H1 (cell line): ENCODE measurements at regions not wholly inside any gene's neighbourhood (a gene's known extent, or its start where the extent isn't known, plus 50 kb on each side); places are given as distances from the start of the nearest gene placed in this dataset.

Experiments
- CTCF ChIA-PET: fragments of 300-600 bp; sonication (Branson Sonifier 250); formaldehyde crosslinking; loops from one replicate; lab custom pipeline; 2021; ENCODE audit not compliant: partially characterized antibody; lab: Charles Lee
- POLR2A ChIA-PET: fragments of 300-600 bp; sonication (Branson Sonifier 250); formaldehyde crosslinking; loops from one replicate; lab custom pipeline; 2021; ENCODE audit warnings: inconsistent platforms; ENCODE audit not compliant: partially characterized antibody; lab: Charles Lee
- DNase-seq, 2 experiments: peaks; one replicate each; pipeline versions ENCODE4 v3.0.0 to v3.0.0-alpha.2; 2010 to 2022; ENCODE audit warnings: low spot score in 2 of 2, low read depth in 1 of 2, mixed read lengths in 1 of 2
- FAIRE-seq: peaks from 2 replicates; lab custom pipeline; 2011; peaks lifted over from hg19 to GRCh38; lab: Jason Lieb, UNC
- H2AFZ ChIP-seq: 2 replicates; pipeline ENCODE4 v1.8.1; 2012; ENCODE audit warnings: low read length, inconsistent platforms
- H2AK5ac ChIP-seq: 2 replicates; pipeline ENCODE4 v1.6.1; 2013; ENCODE audit warnings: low read depth, low read length
- H2BK120ac ChIP-seq: replicated peaks from 2 replicates; pipeline ENCODE3; 2013; ENCODE audit warnings: low read depth, low read length, inconsistent platforms
- H2BK12ac ChIP-seq: 2 replicates; pipeline ENCODE4 v1.6.1; 2013; ENCODE audit warnings: low read depth, low read length
- H2BK15ac ChIP-seq: 2 replicates; pipeline ENCODE4 v1.6.1; 2013; ENCODE audit warnings: low read length
- H2BK20ac ChIP-seq: 2 replicates; pipeline ENCODE4 v1.6.1; 2013; ENCODE audit warnings: low read length
- H2BK5ac ChIP-seq: 2 replicates; pipeline ENCODE4 v1.6.1; 2013; ENCODE audit warnings: low read depth, low read length
- H3K14ac ChIP-seq: 2 replicates; pipeline ENCODE4 v1.6.1; 2013; ENCODE audit warnings: inconsistent platforms; ENCODE audit not compliant: insufficient read length
- H3K18ac ChIP-seq: 2 replicates; pipeline ENCODE4 v1.6.1; 2013; ENCODE audit warnings: low read length; ENCODE audit errors: extremely low read depth
- H3K23ac ChIP-seq: 2 replicates; pipeline ENCODE4 v1.6.1; 2013; ENCODE audit warnings: inconsistent platforms; ENCODE audit not compliant: insufficient read length
- H3K23me2 ChIP-seq: 2 replicates; pipeline ENCODE4 v1.6.1; 2013; ENCODE audit warnings: low read depth, low read length
- H3K27ac ChIP-seq: 2 replicates; pipeline ENCODE4 v1.6.1; 2011; ENCODE audit warnings: low read depth, low read length, inconsistent platforms
- H3K27me3 ChIP-seq, 4 experiments: replicated peaks in 1 of 4; 1 replicate in 1 of 4; 2 replicates in 3 of 4; pipeline versions ENCODE4 v1.6.1 to v1.8.1; 2011 to 2013; ENCODE audit warnings: low read length in 3 of 4, mild to moderate bottlenecking in 3 of 4, inconsistent platforms in 2 of 4, mixed read lengths in 2 of 4, moderate library complexity in 1 of 4; ENCODE audit not compliant: control insufficient read depth in 3 of 4, insufficient read depth in 3 of 4; ENCODE audit errors: extremely low read depth in 1 of 4
- H3K36me3 ChIP-seq, 4 experiments: 2 replicates each; pipeline versions ENCODE4 v1.6.1 to v1.8.1; 2011 to 2013; ENCODE audit warnings: mild to moderate bottlenecking in 4 of 4, low read length in 3 of 4, moderate library complexity in 2 of 4, control low read depth in 1 of 4, inconsistent platforms in 1 of 4; ENCODE audit not compliant: insufficient read depth in 4 of 4, control insufficient read depth in 2 of 4
- H3K4ac ChIP-seq: replicated peaks from 2 replicates; pipeline ENCODE3; 2013; ENCODE audit warnings: low read length, low read depth, mixed read lengths, inconsistent platforms; ENCODE audit not compliant: insufficient read length
- H3K4me1 ChIP-seq, 4 experiments: replicated peaks in 1 of 4; 1 replicate in 1 of 4; 2 replicates in 3 of 4; pipeline versions ENCODE4 v1.6.1 to v1.8.1; 2011 to 2013; ENCODE audit warnings: low read length in 3 of 4, inconsistent platforms in 2 of 4, mixed read lengths in 1 of 4; ENCODE audit not compliant: insufficient read depth in 4 of 4, control insufficient read depth in 3 of 4
- H3K4me2 ChIP-seq, 2 experiments: 2 replicates each; pipeline versions ENCODE4 v1.6.1 to v1.8.1; 2011 to 2013; ENCODE audit warnings: low read depth in 2 of 2, low read length in 2 of 2, control low read depth in 1 of 2, inconsistent platforms in 1 of 2, mild to moderate bottlenecking in 1 of 2; ENCODE audit not compliant: insufficient read depth in 1 of 2
- H3K4me3 ChIP-seq, 4 experiments: fragments of 200-600, 300-600 bp in 1 of 4; sonication (generic), shearing (Covaris generic), sonication (Bioruptor Twin) in 1 of 4; 2 replicates each; pipeline versions ENCODE4 v1.5.1 to v1.8.1; 2011 to 2016; ENCODE audit warnings: low read length in 4 of 4, low read depth in 3 of 4, control low read depth in 2 of 4, inconsistent platforms in 2 of 4, mild to moderate bottlenecking in 2 of 4, mixed read lengths in 1 of 4, moderate library complexity in 1 of 4; ENCODE audit not compliant: insufficient read depth in 2 of 4; ENCODE audit errors: extremely low read depth in 1 of 4
- H3K56ac ChIP-seq: replicated peaks from 2 replicates; pipeline ENCODE3; 2013; ENCODE audit warnings: low read depth, mild to moderate bottlenecking, mixed read lengths, low read length, inconsistent platforms; ENCODE audit not compliant: insufficient read length
- H3K79me1 ChIP-seq: 2 replicates; pipeline ENCODE4 v1.6.1; 2013; ENCODE audit warnings: low read depth, low read length, control low read depth
- H3K79me2 ChIP-seq, 2 experiments: 2 replicates each; pipeline versions ENCODE4 v1.6.1 to v1.8.1; 2012 to 2013; ENCODE audit warnings: low read length in 2 of 2, mild to moderate bottlenecking in 2 of 2, inconsistent platforms in 1 of 2; ENCODE audit not compliant: insufficient read depth in 2 of 2, control insufficient read depth in 1 of 2
- H3K9ac ChIP-seq, 4 experiments: replicated peaks in 1 of 4; 1 replicate in 1 of 4; 2 replicates in 3 of 4; pipeline versions ENCODE4 v1.6.1 to v1.8.1; 2011 to 2013; ENCODE audit warnings: low read depth in 3 of 4, low read length in 3 of 4, control low read depth in 2 of 4, mild to moderate bottlenecking in 2 of 4, moderate library complexity in 2 of 4, inconsistent platforms in 1 of 4; ENCODE audit errors: extremely low read depth in 1 of 4
- H3K9me3 ChIP-seq, 2 experiments: 2 replicates each; pipeline versions ENCODE4 v1.6.1 to v1.8.1; 2012 to 2013; ENCODE audit warnings: mild to moderate bottlenecking in 2 of 2, moderate library complexity in 2 of 2, control low read depth in 1 of 2, inconsistent platforms in 1 of 2, low read depth in 1 of 2, low read length in 1 of 2, mixed read lengths in 1 of 2; ENCODE audit not compliant: insufficient read depth in 2 of 2
- H4K20me1 ChIP-seq, 2 experiments: replicated peaks in 1 of 2; 2 replicates each; pipeline versions ENCODE3 to v1.8.1; 2011 to 2013; ENCODE audit warnings: inconsistent platforms in 2 of 2, low read length in 2 of 2, mild to moderate bottlenecking in 1 of 2; ENCODE audit not compliant: insufficient read depth in 2 of 2, control insufficient read depth in 1 of 2
- H4K5ac ChIP-seq: 2 replicates; pipeline ENCODE4 v1.6.1; 2013; ENCODE audit warnings: low read length, low read depth, mixed read lengths, inconsistent platforms; ENCODE audit not compliant: insufficient read length
- H4K8ac ChIP-seq: 2 replicates; pipeline ENCODE4 v1.8.0; 2013; ENCODE audit warnings: mild to moderate bottlenecking, moderate library complexity, low read length, inconsistent platforms; ENCODE audit not compliant: insufficient read depth; ENCODE audit errors: extremely low read depth
- H4K91ac ChIP-seq: replicated peaks from 2 replicates; pipeline ENCODE3; 2013; ENCODE audit warnings: low read length, mixed read lengths, inconsistent platforms; ENCODE audit not compliant: insufficient read length
- ASH2L ChIP-seq: fragments of 200-600, 300-600 bp; sonication (generic); IDR thresholded peaks from one replicate; pipeline ENCODE4 v1.7.1; 2017; ENCODE audit warnings: low read length
- CTBP2 ChIP-seq: IDR thresholded peaks from 2 replicates; pipeline ENCODE4 v1.7.0; 2011; ENCODE audit warnings: borderline replicate concordance, mild to moderate bottlenecking, moderate library complexity, mixed read lengths, low read length; ENCODE audit not compliant: insufficient read depth, insufficient read length
- GABPA ChIP-seq: IDR thresholded peaks from 2 replicates; pipeline ENCODE4 v1.6.1; 2011; ENCODE audit warnings: mild to moderate bottlenecking, low read length, moderate library complexity, borderline replicate concordance; ENCODE audit not compliant: insufficient read depth
- GTF2F1 ChIP-seq: IDR thresholded peaks from 2 replicates; pipeline ENCODE4 v1.6.1; 2012; ENCODE audit warnings: low read depth, low read length, improper control_type of control experiment, borderline replicate concordance
- HDAC6 ChIP-seq: IDR thresholded peaks from one replicate; pipeline ENCODE4 v1.7.1; 2012; ENCODE audit warnings: low read depth, mild to moderate bottlenecking, inconsistent platforms, low read length, moderate library complexity
- KDM1A ChIP-seq: fragments of 200-600, 300-600 bp; sonication (generic); IDR thresholded peaks from 2 replicates; pipeline ENCODE4 v1.7.1; 2016; ENCODE audit warnings: mild to moderate bottlenecking, low read length, borderline replicate concordance
- POLR2A ChIP-seq, 2 experiments: IDR thresholded peaks; 1 replicate in 1 of 2; 2 replicates in 1 of 2; pipeline ENCODE4 v1.6.1; 2011; ENCODE audit warnings: low read depth in 2 of 2, low read length in 2 of 2, mild to moderate bottlenecking in 2 of 2; ENCODE audit errors: control extremely low read depth in 1 of 2
- SIX5 ChIP-seq: IDR thresholded peaks from 2 replicates; pipeline ENCODE4 v1.6.1; 2011; ENCODE audit warnings: mild to moderate bottlenecking, low read depth, low read length
- YY1 ChIP-seq: IDR thresholded peaks from 2 replicates; pipeline ENCODE4 v1.6.1; 2011; ENCODE audit warnings: low read depth, mild to moderate bottlenecking, low read length
- WGBS, 2 experiments: shearing (Covaris generic) in 1 of 2; methylation state at CpG; one replicate each; pipeline versions ENCODE4 v1.1.6 to v1.1.7; 2013 to 2015; ENCODE audit warnings: low lambda C conversion rate in 2 of 2, mixed read lengths in 2 of 2, inconsistent platforms in 1 of 2, low coverage in 1 of 2, missing lambda C conversion rate in 1 of 2; ENCODE audit not compliant: insufficient replicate concordance in 2 of 2, insufficient coverage in 1 of 2, insufficient read length in 1 of 2; ENCODE audit errors: extremely low coverage in 1 of 2, missing lambda C conversion rate in 1 of 2; 5-methylcytosine and 5-hydroxymethylcytosine counted together
- TF ChIP-seq, protein P1 (sequence below): IDR thresholded peaks from 2 replicates; pipeline ENCODE4 v1.6.1; 2012; ENCODE audit warnings: low read length, inconsistent platforms
- TF ChIP-seq, protein P2 (sequence below): IDR thresholded peaks from 2 replicates; pipeline ENCODE4 v1.6.1; 2012; ENCODE audit warnings: inconsistent platforms

DNA sequence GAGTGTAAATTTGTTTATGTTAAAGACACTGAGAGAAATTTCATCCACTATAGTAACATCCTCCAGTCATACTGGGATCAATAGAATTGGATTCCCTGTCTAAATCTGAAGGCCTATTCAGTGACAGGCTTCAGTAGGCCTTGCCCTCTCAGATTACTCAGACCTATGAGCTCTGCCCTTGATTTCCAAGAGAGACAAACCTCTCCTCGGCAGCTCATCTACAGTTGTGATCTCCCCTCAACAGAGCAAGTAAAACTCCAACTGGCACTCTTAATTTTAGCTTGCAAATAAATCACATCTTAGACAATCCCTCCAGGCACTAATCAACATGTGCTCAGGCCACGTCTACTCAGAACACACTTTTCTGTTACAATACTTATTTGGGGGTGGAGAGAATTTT is 1191.4 kb upstream of the PHF14 start:
- H2AK5ac ChIP-seq, result no peak overlapping the region
- no peak overlapping the region for H3K14ac ChIP-seq
- ChIA-PET POLR2A (no interaction called here), CTCF (no interaction called here)
- no peaks in the 10 kb centered on the region for H3K23me2 ChIP-seq
- no peak overlapping the region for H3K23ac ChIP-seq
- H3K9me3 ChIP-seq, result no peaks in the 10 kb centered on the region
- H2BK20ac ChIP-seq, result no peak overlapping the region
- no peak overlapping the region for H2BK5ac ChIP-seq
- no peak overlapping the region for H4K5ac ChIP-seq
- TF ChIP-seq GABPA, result no peak
- no peak for TF ChIP-seq GTF2F1
- no peak for TF ChIP-seq POLR2A (IDR thresholded peaks at IDR 0.05; ENCODE audit: control extremely low read depth in 1 of 2, low read depth in 2 of 2, low read length in 2 of 2)
- TF ChIP-seq YY1, result no peak
- TF ChIP-seq CTBP2, result no peak
- TF ChIP-seq ASH2L, result no peak
- TF ChIP-seq KDM1A, result no peak
- no peak for TF ChIP-seq HDAC6
- no peak for TF ChIP-seq SIX5
- TF ChIP-seq, protein P1, sequence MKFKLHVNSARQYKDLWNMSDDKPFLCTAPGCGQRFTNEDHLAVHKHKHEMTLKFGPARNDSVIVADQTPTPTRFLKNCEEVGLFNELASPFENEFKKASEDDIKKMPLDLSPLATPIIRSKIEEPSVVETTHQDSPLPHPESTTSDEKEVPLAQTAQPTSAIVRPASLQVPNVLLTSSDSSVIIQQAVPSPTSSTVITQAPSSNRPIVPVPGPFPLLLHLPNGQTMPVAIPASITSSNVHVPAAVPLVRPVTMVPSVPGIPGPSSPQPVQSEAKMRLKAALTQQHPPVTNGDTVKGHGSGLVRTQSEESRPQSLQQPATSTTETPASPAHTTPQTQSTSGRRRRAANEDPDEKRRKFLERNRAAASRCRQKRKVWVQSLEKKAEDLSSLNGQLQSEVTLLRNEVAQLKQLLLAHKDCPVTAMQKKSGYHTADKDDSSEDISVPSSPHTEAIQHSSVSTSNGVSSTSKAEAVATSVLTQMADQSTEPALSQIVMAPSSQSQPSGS, result no peak
- TF ChIP-seq, protein P2, sequence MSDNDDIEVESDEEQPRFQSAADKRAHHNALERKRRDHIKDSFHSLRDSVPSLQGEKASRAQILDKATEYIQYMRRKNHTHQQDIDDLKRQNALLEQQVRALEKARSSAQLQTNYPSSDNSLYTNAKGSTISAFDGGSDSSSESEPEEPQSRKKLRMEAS, result no peak
- no peak overlapping the region for H3K4me2 ChIP-seq
- H3K27ac ChIP-seq, result no peak overlapping the region
- no peak overlapping the region for H2BK120ac ChIP-seq
- H3K4me3 ChIP-seq, result no peak overlapping the region
- H4K8ac ChIP-seq, result no peak overlapping the region
- no peak overlapping the region for H3K18ac ChIP-seq
- no peak overlapping the region for H3K56ac ChIP-seq
- no peak overlapping the region for H2BK12ac ChIP-seq
- no peaks in the 10 kb centered on the region for H3K79me2 ChIP-seq
- no peaks in the 10 kb centered on the region for H3K27me3 ChIP-seq
- H3K9ac ChIP-seq, result no peak overlapping the region
- H3K4me1 ChIP-seq, result no peaks in the 10 kb centered on the region
- no peak overlapping the region for H3K4ac ChIP-seq
- no peak overlapping the region for H2BK15ac ChIP-seq
- no peaks in the 10 kb centered on the region for H4K20me1 ChIP-seq
- H3K79me1 ChIP-seq, result no peaks in the 10 kb centered on the region
- DNase-seq, result no peak
- WGBS, 2 experiments, result 93% methylated on average over 2 of the region's 2 CpGs; no CpG with 5 or more reads in 1 of the 2 experiments
- H2AFZ ChIP-seq, result peak overlapping the region; percentile 77; the same call in 1 of the 2 replicates
- FAIRE-seq, result no peak
- no peak overlapping the region for H4K91ac ChIP-seq
- H3K36me3 ChIP-seq, result no peaks in the 10 kb centered on the region
